Ectodermal cell (in vitro differentiated cells): ENCODE measurements at regions not wholly inside any gene's neighbourhood (a gene's known extent, or its start where the extent isn't known, plus 50 kb on each side); places are given as distances from the start of the nearest gene placed in this dataset.
"Not testable (repeated sequence)": the region's sequence is repeated elsewhere in the genome, so short reads cannot be mapped to it uniquely, and the experiment has no call there.

Experiments used
- H3K27ac ChIP-seq: 2 replicates; pipeline ENCODE4 v1.7.0; 2013; ENCODE audit warnings: mild to moderate bottlenecking, low read depth, low read length; ENCODE audit not compliant: insufficient read depth, poor library complexity, severe bottlenecking
- H3K27me3 ChIP-seq: 2 replicates; pipeline ENCODE4 v1.7.0; 2013; ENCODE audit warnings: mild to moderate bottlenecking, low read length; ENCODE audit not compliant: insufficient read depth, control insufficient read depth, poor library complexity, severe bottlenecking
- H3K36me3 ChIP-seq: one replicate; pipeline ENCODE4 v1.7.0; 2013; ENCODE audit warnings: low read length; ENCODE audit not compliant: control insufficient read depth, insufficient read depth
- H3K4me1 ChIP-seq: one replicate; pipeline ENCODE4 v1.7.0; 2013; ENCODE audit warnings: low read length; ENCODE audit not compliant: control insufficient read depth, insufficient read depth
- H3K4me3 ChIP-seq: 2 replicates; pipeline ENCODE4 v1.7.0; 2013; ENCODE audit warnings: low read depth, low read length, control low read depth; ENCODE audit not compliant: insufficient read depth
- H3K9me3 ChIP-seq: 2 replicates; pipeline ENCODE4 v1.7.0; 2013; ENCODE audit warnings: mild to moderate bottlenecking, low read length, moderate library complexity; ENCODE audit not compliant: control insufficient read depth
- WGBS, 2 experiments: methylation state at CpG; one replicate each; pipeline ENCODE4 v1.1.7; 2013; ENCODE audit warnings: missing lambda C conversion rate in 2 of 2; 5-methylcytosine and 5-hydroxymethylcytosine counted together

GRCh38 chr6:67141005-67141404, 1434.0 kb upstream of the EYS start:
- Histone ChIP-seq H3K4me1 (no peaks in the 10 kb centered on the region), H3K4me3 (no peak overlapping the region), H3K9me3 (no peaks in the 10 kb centered on the region), H3K27ac (no peak overlapping the region), H3K27me3 (no peaks in the 10 kb centered on the region), H3K36me3 (no peaks in the 10 kb centered on the region)
- WGBS, 2 experiments: 91 to 93% methylated on average over 4 of the region's 4 CpGs

DNA sequence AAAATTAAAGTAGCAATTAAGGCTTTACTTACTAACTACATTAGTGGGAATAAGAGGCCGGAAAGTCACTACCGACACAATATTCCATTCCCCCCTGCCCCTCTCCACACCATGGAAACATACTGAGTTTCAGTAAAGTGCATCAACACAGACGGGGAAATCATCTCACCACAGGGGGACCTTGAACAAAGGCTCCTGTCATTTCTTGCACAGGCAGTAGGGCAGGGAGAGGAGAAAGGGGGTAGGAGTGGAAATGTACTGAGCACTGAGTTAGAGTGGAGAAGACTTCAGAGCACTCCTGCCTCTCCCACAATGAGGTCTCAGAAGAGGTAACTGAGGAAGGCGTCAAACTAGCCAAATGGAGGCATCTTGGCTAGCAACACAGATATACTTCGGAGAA, 1426.9 kb upstream of the EYS start:
- no peaks in the 10 kb centered on the region for H3K4me1 ChIP-seq
- 72 to 76% methylated on average over 5 of the region's 5 CpGs for WGBS, 2 experiments
- no peak overlapping the region for H3K4me3 ChIP-seq
- H3K27me3 ChIP-seq: no peaks in the 10 kb centered on the region
- no peaks in the 10 kb centered on the region for H3K9me3 ChIP-seq
- no peak overlapping the region for H3K27ac ChIP-seq
- no peaks in the 10 kb centered on the region for H3K36me3 ChIP-seq

DNA sequence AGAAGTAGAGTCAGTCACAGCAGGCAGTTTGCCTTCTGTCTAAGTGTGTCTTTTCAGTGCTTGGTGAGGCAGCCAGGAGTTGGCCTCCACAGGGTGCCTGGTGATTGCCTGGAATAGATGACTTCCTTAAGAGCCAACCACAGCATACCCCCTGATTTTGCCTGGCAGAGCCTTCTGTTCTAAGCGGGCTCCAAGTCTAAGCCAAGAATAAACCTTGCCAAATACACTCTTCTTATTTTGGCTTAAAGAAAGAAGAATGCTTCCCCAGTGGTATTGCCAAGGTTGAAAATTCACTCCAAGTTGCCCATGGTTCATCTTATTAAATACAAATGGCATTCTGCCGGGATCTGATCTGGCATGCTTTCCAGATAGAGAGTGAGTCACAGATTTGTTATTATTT, 1424.8 kb upstream of the EYS start:
- Histone ChIP-seq H3K36me3 (no peaks in the 10 kb centered on the region), H3K27me3 (no peaks in the 10 kb centered on the region), H3K27ac (no peak overlapping the region), H3K9me3 (no peaks in the 10 kb centered on the region), H3K4me1 (no peaks in the 10 kb centered on the region), H3K4me3 (no peak overlapping the region)
- 95 to 99% methylated on average over 2 of the region's 2 CpGs for WGBS, 2 experiments

GRCh38 chr6:67129780-67130179, 1422.8 kb upstream of the EYS start:
- H3K4me3 ChIP-seq: no peak overlapping the region
- no peaks in the 10 kb centered on the region for H3K36me3 ChIP-seq
- H3K27me3 ChIP-seq: no peaks in the 10 kb centered on the region
- WGBS, 2 experiments: 82 to 85% methylated on average over 3 of the region's 4 CpGs
- H3K27ac ChIP-seq: no peak overlapping the region
- no peaks in the 10 kb centered on the region for H3K9me3 ChIP-seq
- no peaks in the 10 kb centered on the region for H3K4me1 ChIP-seq

DNA sequence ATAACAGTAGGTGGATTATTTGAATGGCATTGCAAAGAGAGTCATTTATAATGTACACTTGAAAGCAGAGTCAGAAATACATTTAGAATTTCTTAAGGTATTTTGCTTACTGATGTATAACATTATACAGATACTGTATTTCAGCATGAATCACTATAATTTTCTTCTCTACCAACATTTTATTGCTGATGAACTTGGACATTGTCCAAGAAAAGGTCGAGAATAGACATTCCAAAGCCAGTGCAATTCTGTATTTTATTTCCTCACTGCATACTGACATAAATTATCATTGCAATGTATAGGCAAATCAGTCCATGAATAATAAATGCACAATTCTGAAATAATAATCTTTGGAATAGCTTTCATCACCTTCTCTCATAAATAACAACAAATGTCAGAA, 1420.0 kb upstream of the EYS start:
- Histone ChIP-seq H3K36me3 (no peaks in the 10 kb centered on the region), H3K4me3 (no peak overlapping the region), H3K27ac (no peak overlapping the region), H3K9me3 (no peaks in the 10 kb centered on the region), H3K27me3 (no peaks in the 10 kb centered on the region), H3K4me1 (no peaks in the 10 kb centered on the region)
- 76 to 80% methylated on average over 1 of the region's 1 CpG for WGBS, 2 experiments

DNA sequence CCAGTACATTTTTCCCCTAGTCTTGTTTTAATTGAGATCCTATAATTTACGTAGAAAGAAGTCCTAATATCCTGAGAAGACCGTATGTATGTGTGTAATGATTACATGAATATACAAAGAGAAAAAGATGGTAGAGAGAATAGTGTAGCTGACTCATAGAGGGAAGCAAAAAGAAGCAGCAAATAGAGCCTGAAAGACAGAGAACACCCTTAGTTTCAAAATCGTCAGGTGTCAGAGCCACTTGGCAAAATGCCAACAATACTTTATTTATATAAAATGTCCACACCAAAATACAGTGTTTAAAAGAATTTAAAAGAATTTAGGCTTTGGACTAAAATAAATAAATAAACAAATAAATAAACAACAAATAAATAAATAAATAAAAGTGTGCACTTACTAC, 1414.1 kb upstream of the EYS start:
- Histone ChIP-seq H3K4me1 (no peaks in the 10 kb centered on the region), H3K36me3 (no peaks in the 10 kb centered on the region), H3K27me3 (no peaks in the 10 kb centered on the region), H3K9me3 (no peaks in the 10 kb centered on the region), H3K4me3 (no peak overlapping the region), H3K27ac (no peak overlapping the region)
- 97 to 98% methylated on average over 2 of the region's 3 CpGs for WGBS, 2 experiments

- Histone ChIP-seq H3K27ac (no peak overlapping the region), H3K4me1 (no peaks in the 10 kb centered on the region), H3K4me3 (no peak overlapping the region), H3K36me3 (no peaks in the 10 kb centered on the region), H3K9me3 (no peaks in the 10 kb centered on the region), H3K27me3 (no peaks in the 10 kb centered on the region)
- WGBS, 2 experiments: 49 to 57% methylated on average over 2 to 4 of the region's 5 CpGs
Measured at GRCh38 chr6:67112120-67112519, 1405.1 kb upstream of the EYS start.

DNA sequence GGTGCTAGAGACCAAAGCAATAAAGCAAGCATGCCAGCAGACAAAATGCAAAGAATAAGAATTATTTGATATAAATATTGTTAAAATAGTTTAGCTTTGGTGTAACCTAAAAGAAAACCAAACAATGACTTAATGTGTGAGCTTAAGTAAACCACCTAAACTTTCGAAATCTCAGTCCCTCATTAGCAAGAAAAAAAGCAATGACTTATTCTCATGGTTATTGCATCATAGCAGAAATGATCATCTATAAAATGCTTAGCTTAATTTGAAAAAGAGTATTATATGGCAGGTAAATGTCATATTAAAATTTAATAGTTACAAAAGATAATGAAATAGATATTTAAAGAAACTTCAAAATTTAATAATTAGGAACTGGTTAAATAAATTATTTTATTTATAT, 1395.7 kb upstream of the EYS start:
- H3K27ac ChIP-seq: no peak overlapping the region

DNA sequence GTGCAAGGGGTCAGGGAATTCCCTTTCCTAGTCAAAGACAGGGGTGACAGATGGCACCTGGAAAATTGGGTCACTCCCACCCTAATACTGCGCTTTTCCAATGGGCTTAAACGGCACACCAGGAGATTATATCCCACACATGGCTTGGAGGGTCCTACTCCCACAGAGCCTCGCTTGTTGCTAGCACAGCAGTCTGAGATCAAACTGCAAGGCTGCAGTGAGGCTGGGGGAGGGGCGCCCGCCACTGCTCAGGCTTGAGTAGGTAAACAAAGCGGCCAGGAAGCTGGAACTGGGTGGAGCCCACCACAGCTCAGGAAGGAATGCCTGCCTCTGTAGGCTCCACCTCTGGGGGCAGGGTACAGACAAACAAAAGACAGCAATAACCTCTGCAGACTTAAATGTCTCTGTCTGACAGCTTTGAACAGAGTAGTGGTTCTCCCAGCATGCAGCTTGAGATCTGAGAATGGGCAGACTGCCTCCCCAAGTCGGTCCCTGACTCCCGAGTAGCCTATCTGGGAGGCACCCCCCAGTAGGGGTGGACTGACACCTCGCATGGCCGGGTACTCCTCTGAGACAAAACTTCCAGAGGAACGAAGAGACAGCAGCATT, 1388.7 kb upstream of the EYS start:
- H3K4me1 ChIP-seq: not testable (repeated sequence)
- WGBS, 2 experiments: 95 to 96% methylated on average over 8 to 10 of the region's 11 CpGs

More for the DNA sequence above, 1395.7 kb upstream of the EYS start:
- H3K4me3 ChIP-seq: no peak overlapping the region
- 100% methylated on average over 1 of the region's 1 CpG; no CpG with 5 or more reads in 1 of the 2 experiments for WGBS, 2 experiments
- no peaks in the 10 kb centered on the region for H3K9me3 ChIP-seq
- H3K27me3 ChIP-seq: no peaks in the 10 kb centered on the region
- H3K4me1 ChIP-seq: no peaks in the 10 kb centered on the region
- no peaks in the 10 kb centered on the region for H3K36me3 ChIP-seq

DNA sequence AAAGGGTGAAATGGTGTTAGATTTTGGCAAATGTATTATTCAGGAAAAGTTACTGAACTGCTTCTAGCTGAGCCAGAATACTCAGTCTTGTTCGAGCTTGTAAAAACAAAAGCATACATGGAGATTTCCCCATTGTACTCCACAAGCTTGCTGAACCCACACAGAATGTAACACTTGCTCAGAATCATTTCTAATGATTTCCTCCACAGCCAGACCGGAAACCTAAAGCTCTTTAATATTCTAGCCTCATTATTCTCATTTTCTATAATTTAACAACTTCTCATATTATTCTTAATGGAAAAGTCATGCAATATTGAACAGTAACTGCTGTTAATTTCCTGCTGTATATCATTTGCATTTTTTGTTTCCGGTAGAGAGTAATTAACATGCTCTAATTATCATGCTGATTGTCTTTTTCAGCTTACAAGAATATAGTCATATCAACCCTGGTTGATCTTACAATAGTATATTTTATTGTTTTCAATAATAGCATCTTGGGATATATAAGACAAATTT, 1387.5 kb upstream of the EYS start:
- Histone ChIP-seq H3K4me3 (no peak overlapping the region), H3K36me3 (no peaks in the 10 kb centered on the region), H3K27ac (no peak overlapping the region), H3K27me3 (no peaks in the 10 kb centered on the region), H3K4me1 (no peaks in the 10 kb centered on the region), H3K9me3 (no peaks in the 10 kb centered on the region)
- 91 to 92% methylated on average over 2 of the region's 3 CpGs for WGBS, 2 experiments

More for the DNA sequence above, 1388.7 kb upstream of the EYS start:
- not testable (repeated sequence) for H3K36me3 ChIP-seq, H3K27me3 ChIP-seq, H3K4me3 ChIP-seq, H3K27ac ChIP-seq, H3K9me3 ChIP-seq

DNA sequence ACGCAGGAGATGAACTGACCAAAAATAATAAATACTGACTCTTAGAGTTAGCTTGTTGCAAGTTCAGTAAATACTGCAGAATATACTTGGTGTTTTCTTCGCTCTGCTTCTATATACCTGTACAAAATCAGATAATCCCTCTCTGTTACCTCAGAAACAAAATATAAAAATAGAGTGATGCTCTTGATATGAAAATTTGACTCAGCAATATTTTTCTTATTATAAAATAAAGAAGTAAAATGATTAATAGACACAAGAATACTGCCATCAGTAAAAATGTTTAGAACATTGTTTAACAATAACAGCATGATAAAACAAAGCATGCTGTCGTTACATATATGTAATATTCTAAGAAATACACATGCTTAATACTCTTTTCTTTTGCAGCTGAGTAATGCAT, 1366.9 kb upstream of the EYS start:
- H3K27ac ChIP-seq: no peak overlapping the region
- no peaks in the 10 kb centered on the region for H3K36me3 ChIP-seq
- 93% methylated on average over 2 of the region's 3 CpGs; no CpG with 5 or more reads in 1 of the 2 experiments for WGBS, 2 experiments
- H3K4me1 ChIP-seq: no peaks in the 10 kb centered on the region
- H3K27me3 ChIP-seq: no peaks in the 10 kb centered on the region
- no peaks in the 10 kb centered on the region for H3K9me3 ChIP-seq
- H3K4me3 ChIP-seq: no peak overlapping the region
